ENCODE measurements at regions not wholly inside any gene's neighbourhood (a gene's known extent, or its start where the extent isn't known, plus 50 kb on each side); places are given as distances from the start of the nearest gene placed in this dataset.

- TF ChIP-seq CTCF (IDR thresholded peaks at IDR 0.05) (no peak), POLR2A (IDR thresholded peaks at IDR 0.05) (no peak)
These were observed 291.5 kb downstream of the FAM72C start for GRCh38 chr1:143680304-143680703.
